CD4-positive, alpha-beta memory T cell (primary cell): ENCODE measurements at regions not wholly inside any gene's neighbourhood (a gene's known extent, or its start where the extent isn't known, plus 50 kb on each side); places are given as distances from the start of the nearest gene placed in this dataset.

Experiments
- CTCF ChIA-PET: fragments of 350-600 bp; sonication (Branson Sonifier 250); formaldehyde crosslinking; loops from one replicate; lab custom pipeline; 2021; ENCODE audit warnings: inconsistent platforms; ENCODE audit not compliant: partially characterized antibody; lab: Charles Lee
- POLR2A ChIA-PET: fragments of 350-600 bp; sonication (Branson Sonifier 250); formaldehyde crosslinking; loops from one replicate; lab custom pipeline; 2021; ENCODE audit not compliant: partially characterized antibody; lab: Charles Lee
- DNase-seq, 5 donors: peaks; one replicate each; pipeline versions ENCODE4 v3.0.0 to v3.0.0-alpha.2; 2020 to 2022; ENCODE audit warnings: mixed read lengths in 1 of 5
- H3K27ac ChIP-seq: one replicate; pipeline ENCODE4 v1.7.0; 2013; ENCODE audit warnings: low read depth, low read length
- H3K27me3 ChIP-seq: 2 replicates; pipeline ENCODE4 v1.7.0; 2013; ENCODE audit warnings: mild to moderate bottlenecking, low read length, moderate library complexity; ENCODE audit not compliant: insufficient read depth
- H3K36me3 ChIP-seq: 2 replicates; pipeline ENCODE4 v1.7.0; 2013; ENCODE audit warnings: mild to moderate bottlenecking, low read length, moderate library complexity; ENCODE audit not compliant: insufficient read depth
- H3K4me1 ChIP-seq: 2 replicates; pipeline ENCODE4 v1.7.0; 2013; ENCODE audit warnings: mild to moderate bottlenecking, low read length, moderate library complexity; ENCODE audit not compliant: insufficient read depth
- H3K4me3 ChIP-seq, 2 donors: one replicate each; pipeline ENCODE4 v1.7.0; 2013; ENCODE audit warnings: low read length in 2 of 2, mild to moderate bottlenecking in 1 of 2
- H3K9me3 ChIP-seq, 2 donors: one replicate each; pipeline ENCODE4 v1.7.0; 2013; ENCODE audit warnings: low read length in 2 of 2, control low read depth in 1 of 2; ENCODE audit not compliant: control insufficient read depth in 1 of 2
- H3K27ac Mint-ChIP-seq, 7 donors: one replicate each; pipeline ENCODE4 v1.8.0; 2020 to 2021; ENCODE audit warnings: mixed read lengths in 7 of 7, mild to moderate bottlenecking in 6 of 7, inconsistent platforms in 3 of 7, moderate library complexity in 3 of 7
- H3K27me3 Mint-ChIP-seq, 2 donors: one replicate each; pipeline ENCODE4 v1.8.0; 2020 to 2021; ENCODE audit warnings: mixed read lengths in 2 of 2
- H3K36me3 Mint-ChIP-seq, 2 donors: one replicate each; pipeline ENCODE4 v1.8.0; 2020 to 2021; ENCODE audit warnings: mixed read lengths in 2 of 2, inconsistent platforms in 1 of 2, mild to moderate bottlenecking in 1 of 2
- H3K4me1 Mint-ChIP-seq, 4 donors: one replicate each; pipeline ENCODE4 v1.8.0; 2020 to 2021; ENCODE audit warnings: mixed read lengths in 4 of 4, mild to moderate bottlenecking in 1 of 4
- H3K4me3 Mint-ChIP-seq, 8 donors: one replicate each; pipeline ENCODE4 v1.8.0; 2020 to 2021; ENCODE audit warnings: mixed read lengths in 8 of 8, mild to moderate bottlenecking in 7 of 8, moderate library complexity in 6 of 8, inconsistent platforms in 3 of 8
- H3K9me3 Mint-ChIP-seq, 8 donors: one replicate each; pipeline ENCODE4 v1.8.0; 2020 to 2021; ENCODE audit warnings: mixed read lengths in 8 of 8, mild to moderate bottlenecking in 5 of 8, inconsistent platforms in 3 of 8, moderate library complexity in 1 of 8
- intact Hi-C: fragments of 100-400 bp; cut with micrococcal nuclease; formaldehyde crosslinking; loops from one replicate; pipeline ENCODE4 v1.15.1; 2023

GRCh38 chr5:125703616-125704015 is 719.6 kb upstream of the GRAMD2B start:
- Histone ChIP-seq H3K4me1 (no peaks in the 10 kb centered on the region), H3K27ac (no peak overlapping the region), H3K36me3 (no peaks in the 10 kb centered on the region), H3K4me3 (no peak overlapping the region), H3K27me3 (no peaks in the 10 kb centered on the region), H3K9me3 (peaks cover 3 to 6% of the 10 kb centered on the region in 2 donors)
- intact Hi-C loops, result no loop called here
- Mint-ChIP-seq H3K9me3 (peaks cover 2 to 22% (median 9%) of the 10 kb centered on the region in 8 donors), H3K36me3 (no peaks in the 10 kb centered on the region), H3K4me1 (no peaks in the 10 kb centered on the region), H3K27me3 (no peaks in the 10 kb centered on the region), H3K4me3 (no peak overlapping the region), H3K27ac (no peak overlapping the region)
- CTCF ChIA-PET, result no interaction called here
- POLR2A ChIA-PET, result no interaction called here
- DNase-seq, result no peak

GRCh38 chr5:125704888-125705287 is 718.3 kb upstream of the GRAMD2B start:
- ChIA-PET POLR2A (no interaction called here), CTCF (no interaction called here)
- Histone ChIP-seq H3K36me3 (no peaks in the 10 kb centered on the region), H3K9me3 (peaks cover 3 to 9% of the 10 kb centered on the region in 2 donors), H3K4me3 (no peak overlapping the region), H3K27me3 (no peaks in the 10 kb centered on the region), H3K27ac (no peak overlapping the region), H3K4me1 (no peaks in the 10 kb centered on the region)
- Mint-ChIP-seq H3K36me3 (no peaks in the 10 kb centered on the region), H3K27me3 (no peaks in the 10 kb centered on the region), H3K9me3 (peaks cover 2 to 26% (median 11%) of the 10 kb centered on the region in 8 donors), H3K4me1 (no peaks in the 10 kb centered on the region), H3K4me3 (no peak overlapping the region), H3K27ac (no peak overlapping the region)
- intact Hi-C loops, result no loop called here
- DNase-seq, result no peak

- H3K36me3 Mint-ChIP-seq, result no peaks in the 10 kb centered on the region
- ChIA-PET POLR2A (no interaction called here), CTCF (no interaction called here)
Measured at GRCh38 chr5:125708583-125708982, 714.6 kb upstream of the GRAMD2B start.

GRCh38 chr5:125710745-125711144 is 712.5 kb upstream of the GRAMD2B start:
- Mint-ChIP-seq H3K27ac (no peak overlapping the region), H3K27me3 (no peaks in the 10 kb centered on the region), H3K4me1 (no peaks in the 10 kb centered on the region), H3K4me3 (no peak overlapping the region), H3K36me3 (no peaks in the 10 kb centered on the region), H3K9me3 (peaks cover 0 to 22% (median 9%) of the 10 kb centered on the region in 8 donors)
- H3K4me1 ChIP-seq, result no peaks in the 10 kb centered on the region
- intact Hi-C loops, result no loop called here
- no peaks in the 10 kb centered on the region for H3K36me3 ChIP-seq
- H3K27me3 ChIP-seq, result no peaks in the 10 kb centered on the region
- CTCF ChIA-PET, result no interaction called here
- peaks cover 3 to 8% of the 10 kb centered on the region in 2 donors for H3K9me3 ChIP-seq
- H3K27ac ChIP-seq, result no peak overlapping the region
- DNase-seq, result no peak
- H3K4me3 ChIP-seq, result no peak overlapping the region
- POLR2A ChIA-PET, result no interaction called here

More at GRCh38 chr5:125708583-125708982, 714.6 kb upstream of the GRAMD2B start:
- no peak overlapping the region for H3K4me3 ChIP-seq
- no peaks in the 10 kb centered on the region for H3K4me1 ChIP-seq
- H3K27ac ChIP-seq, result no peak overlapping the region
- Mint-ChIP-seq H3K4me1 (no peaks in the 10 kb centered on the region), H3K27me3 (no peaks in the 10 kb centered on the region), H3K9me3 (peaks cover 2 to 26% (median 14%) of the 10 kb centered on the region in 8 donors), H3K4me3 (no peak overlapping the region), H3K27ac (no peak overlapping the region)
- H3K27me3 ChIP-seq, result no peaks in the 10 kb centered on the region
- intact Hi-C loops, result no loop called here
- DNase-seq, result no peak
- H3K9me3 ChIP-seq, result peaks cover 3 to 14% of the 10 kb centered on the region in 2 donors
- no peaks in the 10 kb centered on the region for H3K36me3 ChIP-seq

- Histone ChIP-seq H3K4me1 (no peaks in the 10 kb centered on the region), H3K27ac (no peak overlapping the region), H3K4me3 (no peak overlapping the region), H3K36me3 (no peaks in the 10 kb centered on the region), H3K9me3 (peaks cover 0 to 8% of the 10 kb centered on the region in 2 donors), H3K27me3 (no peaks in the 10 kb centered on the region)
- Mint-ChIP-seq H3K36me3 (no peaks in the 10 kb centered on the region), H3K9me3 (peaks cover 2 to 22% (median 11%) of the 10 kb centered on the region in 8 donors), H3K27me3 (no peaks in the 10 kb centered on the region), H3K27ac (no peak overlapping the region), H3K4me3 (no peak overlapping the region), H3K4me1 (no peaks in the 10 kb centered on the region)
- ChIA-PET CTCF (no interaction called here), POLR2A (no interaction called here)
- no peak for DNase-seq
- intact Hi-C loops, result no loop called here
Measured at GRCh38 chr5:125712397-125712796, 710.8 kb upstream of the GRAMD2B start.

GRCh38 chr5:125713109-125713805 is 710.0 kb upstream of the GRAMD2B start:
- Histone ChIP-seq H3K36me3 (no peaks in the 10 kb centered on the region), H3K27me3 (no peaks in the 10 kb centered on the region), H3K9me3 (peaks cover 0 to 8% of the 10 kb centered on the region in 2 donors), H3K4me3 (no peak overlapping the region), H3K27ac (no peak overlapping the region), H3K4me1 (no peaks in the 10 kb centered on the region)
- peaks cover 2 to 18% (median 9%) of the 10 kb centered on the region in 8 donors for H3K9me3 Mint-ChIP-seq
- no peak for DNase-seq
- no peak overlapping the region for H3K4me3 Mint-ChIP-seq
- no peak overlapping the region for H3K27ac Mint-ChIP-seq
- CTCF ChIA-PET, result no interaction called here
- no peaks in the 10 kb centered on the region for H3K27me3 Mint-ChIP-seq
- no peaks in the 10 kb centered on the region for H3K36me3 Mint-ChIP-seq
- H3K4me1 Mint-ChIP-seq, result no peaks in the 10 kb centered on the region
- POLR2A ChIA-PET, result no interaction called here
- intact Hi-C loops, result no loop called here

GRCh38 chr5:125715216-125715615 is 708.0 kb upstream of the GRAMD2B start:
- CTCF ChIA-PET, result no interaction called here
- Mint-ChIP-seq H3K27ac (no peak overlapping the region), H3K27me3 (no peaks in the 10 kb centered on the region), H3K36me3 (no peaks in the 10 kb centered on the region), H3K4me1 (no peaks in the 10 kb centered on the region), H3K4me3 (no peak overlapping the region), H3K9me3 (peaks cover 0 to 12% (median 5%) of the 10 kb centered on the region in 8 donors)
- POLR2A ChIA-PET, result no interaction called here
- intact Hi-C loops, result no loop called here
- H3K9me3 ChIP-seq, result peaks cover 0 to 5% of the 10 kb centered on the region in 2 donors
- DNase-seq, result no peak
- H3K27ac ChIP-seq, result no peak overlapping the region
- no peaks in the 10 kb centered on the region for H3K4me1 ChIP-seq
- no peaks in the 10 kb centered on the region for H3K36me3 ChIP-seq
- no peak overlapping the region for H3K4me3 ChIP-seq
- no peaks in the 10 kb centered on the region for H3K27me3 ChIP-seq
